ENCODE measurements at regions not wholly inside any gene's neighbourhood (a gene's known extent, or its start where the extent isn't known, plus 50 kb on each side); places are given as distances from the start of the nearest gene placed in this dataset. TPM values are rescaled to one million over a fixed set of nuclear protein-coding genes. Genes with fewer than 3 reads are reported as not detected.
"Not testable (repeated sequence)": the region's sequence is repeated elsewhere in the genome, so short reads cannot be mapped to it uniquely, and the experiment has no call there.

DNA sequence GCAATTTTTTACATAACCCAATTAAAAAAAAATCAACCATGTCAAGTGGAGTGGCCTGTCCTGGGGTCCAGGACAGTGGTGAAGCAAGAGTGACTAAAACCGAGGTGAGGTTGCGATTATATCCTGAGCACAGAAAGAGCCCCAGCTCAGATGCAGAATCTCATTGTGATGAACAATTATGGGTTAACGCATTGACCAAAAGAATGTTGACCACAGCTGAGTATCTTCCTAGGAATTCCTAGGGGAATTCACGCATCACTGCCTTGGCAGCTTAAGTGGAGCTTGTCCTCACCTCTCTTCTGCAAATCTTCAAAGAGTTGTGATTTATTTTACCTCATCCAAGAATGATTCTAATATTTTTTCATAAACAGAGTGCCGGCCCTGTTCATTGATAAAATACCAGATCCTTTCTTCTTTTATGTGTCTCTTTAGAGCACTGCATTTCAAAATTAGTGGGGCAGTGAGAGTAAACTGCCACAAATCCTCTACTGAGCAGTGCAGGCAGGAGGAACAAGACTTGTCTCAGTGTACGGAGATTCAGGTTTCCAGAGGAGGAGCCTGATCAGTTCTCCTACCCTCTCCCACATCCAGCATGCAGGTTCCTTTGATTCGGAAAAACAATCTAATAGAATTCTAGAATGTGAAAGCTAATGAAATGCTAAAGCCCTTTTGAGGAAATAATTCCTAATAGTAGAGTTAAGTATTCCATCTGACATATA is 60.1 kb upstream of the ZNF184 start:
- DNase-seq, result no peak

DNA sequence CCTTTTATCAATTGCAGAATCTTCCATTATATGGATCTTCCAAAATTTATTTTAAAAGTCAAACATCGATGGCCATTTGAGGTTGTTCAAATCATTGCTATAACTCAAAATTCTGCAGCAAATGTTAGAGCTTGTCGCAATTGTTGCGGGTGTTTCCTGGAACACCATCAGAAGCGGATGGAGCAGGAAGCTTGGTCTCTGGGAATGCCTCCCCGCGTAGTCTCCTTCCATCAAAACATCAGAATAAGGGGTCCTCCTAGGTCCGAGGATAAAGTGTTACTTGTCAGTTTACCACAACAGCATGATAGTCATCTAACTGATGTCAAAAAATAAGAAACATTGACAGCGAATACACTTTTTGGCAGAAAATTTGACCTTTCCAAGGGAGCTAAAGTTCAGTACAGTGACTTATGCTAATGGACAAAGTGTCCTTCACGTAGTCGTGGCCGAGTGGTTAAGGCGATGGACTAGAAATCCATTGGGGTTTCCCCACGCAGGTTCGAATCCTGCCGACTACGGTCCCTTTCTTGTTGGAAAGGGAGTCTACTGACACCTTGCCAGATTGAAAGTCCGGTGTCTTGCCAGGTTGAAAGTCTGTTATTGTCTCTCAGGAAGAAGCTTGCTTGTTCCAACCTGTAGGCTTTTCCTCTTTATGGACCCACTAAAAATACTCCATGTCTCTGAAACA is 59.0 kb upstream of the ZNF184 start:
- DNase-seq, result no peak

DNA sequence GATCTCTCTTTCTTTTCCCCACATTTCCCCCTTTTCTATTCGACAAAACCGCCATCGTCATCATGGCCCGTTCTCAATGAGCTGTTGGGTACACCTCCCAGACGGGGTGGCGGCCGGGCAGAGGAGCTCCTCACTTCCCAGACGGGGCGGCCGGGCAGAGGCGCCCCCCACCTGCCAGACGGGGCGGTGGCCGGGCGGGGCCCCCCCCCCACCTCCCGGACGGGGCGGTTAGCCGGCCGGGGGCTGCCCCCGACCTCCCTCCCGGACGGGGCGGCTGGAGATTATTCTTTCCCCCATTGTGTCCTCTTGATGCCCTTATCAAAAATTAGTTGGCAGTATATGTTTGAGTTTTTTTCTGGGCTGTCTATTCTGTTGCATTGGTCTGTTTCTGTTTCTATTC is 56.9 kb upstream of the ZNF184 start:
- not testable (repeated sequence) for DNase-seq

DNA sequence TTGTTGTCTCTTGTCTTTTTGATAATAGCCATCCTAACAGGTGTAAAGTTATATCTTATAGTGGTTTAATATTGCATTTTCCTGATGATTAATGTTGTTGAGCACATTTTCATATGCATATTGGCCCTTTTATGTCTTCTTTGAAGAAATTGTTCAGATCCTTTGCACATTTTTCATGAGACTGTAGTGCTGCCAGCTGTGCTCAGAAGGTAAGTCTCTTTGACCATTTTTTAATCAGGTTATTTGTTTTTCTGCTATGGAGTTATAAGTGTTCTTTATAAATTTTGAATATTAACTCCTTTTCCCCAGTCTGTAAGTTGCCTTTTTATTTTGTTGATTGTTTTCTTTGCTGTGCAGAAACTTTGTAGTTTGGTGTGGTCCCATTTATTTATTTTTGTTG is 55.8 kb upstream of the ZNF184 start:
- no peak for DNase-seq

Small RNAs in the stretch of these regions (small RNA-seq; reads per million reads assigned to genes)
- gene AL031229.1 (not detected), gene HIST1H4PS1 (0.09 reads per million), gene RNU6-471P (not detected)
